Nephron (organoid): ENCODE measurements at regions not wholly inside any gene's neighbourhood (a gene's known extent, or its start where the extent isn't known, plus 50 kb on each side); places are given as distances from the start of the nearest gene placed in this dataset.

Experiments
- H3K27ac Mint-ChIP-seq, 3 experiments: 2 replicates each; pipeline ENCODE4 v1.8.0; 2020; ENCODE audit warnings: mixed read lengths in 3 of 3, mild to moderate bottlenecking in 2 of 3, moderate library complexity in 1 of 3
- H3K27me3 Mint-ChIP-seq: 2 replicates; pipeline ENCODE4 v1.8.0; 2021; ENCODE audit warnings: low read depth, mild to moderate bottlenecking, moderate library complexity, mixed read lengths
- H3K36me3 Mint-ChIP-seq: 2 replicates; pipeline ENCODE4 v1.8.0; 2020; ENCODE audit warnings: low read depth, mixed read lengths
- H3K4me1 Mint-ChIP-seq: 2 replicates; pipeline ENCODE4 v1.8.0; 2020; ENCODE audit warnings: mixed read lengths
- H3K4me3 Mint-ChIP-seq, 3 experiments: 2 replicates each; pipeline ENCODE4 v1.8.0; 2020; ENCODE audit warnings: mild to moderate bottlenecking in 3 of 3, mixed read lengths in 3 of 3, moderate library complexity in 2 of 3
- H3K9me3 Mint-ChIP-seq: 2 replicates; pipeline ENCODE4 v1.8.0; 2020; ENCODE audit warnings: mixed read lengths
- TF ChIP-seq, protein P1 (sequence below), 3 experiments: fragments of 200-600 bp; sonication (generic); IDR thresholded peaks; one replicate each; pipeline ENCODE4 v1.5.0; 2021; ENCODE audit warnings: antibody characterized with exemption in 3 of 3; ENCODE audit not compliant: unreplicated experiment in 3 of 3

DNA sequence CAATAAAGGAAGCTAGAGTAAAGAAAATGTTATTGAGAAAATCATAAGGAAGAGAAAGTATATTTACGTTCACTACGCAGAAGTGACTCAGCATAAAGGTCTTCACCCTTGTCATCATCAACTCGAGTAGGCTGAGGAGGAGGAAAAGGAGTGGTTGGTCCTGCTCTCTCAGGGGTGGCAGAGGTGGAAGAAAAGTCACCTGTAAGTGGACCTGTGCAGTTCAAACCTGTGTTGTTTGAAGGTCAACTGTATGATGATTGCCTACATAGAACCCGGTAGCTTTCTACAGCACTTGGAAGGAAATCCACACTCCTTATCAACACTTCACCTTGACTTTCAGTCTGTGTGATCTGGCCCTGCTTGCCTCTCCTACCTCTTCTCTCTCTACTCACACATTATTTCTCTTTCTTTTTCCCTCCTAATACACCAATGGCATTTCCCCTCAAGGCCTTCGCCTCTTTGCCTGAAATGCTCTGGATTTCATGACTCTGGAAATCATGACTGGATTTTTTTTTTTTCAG, 109.3 kb upstream of the CPEB4 start:
- no peak overlapping the region for H3K4me3 Mint-ChIP-seq
- no peaks in the 10 kb centered on the region for H3K9me3 Mint-ChIP-seq
- TF ChIP-seq, protein P1, sequence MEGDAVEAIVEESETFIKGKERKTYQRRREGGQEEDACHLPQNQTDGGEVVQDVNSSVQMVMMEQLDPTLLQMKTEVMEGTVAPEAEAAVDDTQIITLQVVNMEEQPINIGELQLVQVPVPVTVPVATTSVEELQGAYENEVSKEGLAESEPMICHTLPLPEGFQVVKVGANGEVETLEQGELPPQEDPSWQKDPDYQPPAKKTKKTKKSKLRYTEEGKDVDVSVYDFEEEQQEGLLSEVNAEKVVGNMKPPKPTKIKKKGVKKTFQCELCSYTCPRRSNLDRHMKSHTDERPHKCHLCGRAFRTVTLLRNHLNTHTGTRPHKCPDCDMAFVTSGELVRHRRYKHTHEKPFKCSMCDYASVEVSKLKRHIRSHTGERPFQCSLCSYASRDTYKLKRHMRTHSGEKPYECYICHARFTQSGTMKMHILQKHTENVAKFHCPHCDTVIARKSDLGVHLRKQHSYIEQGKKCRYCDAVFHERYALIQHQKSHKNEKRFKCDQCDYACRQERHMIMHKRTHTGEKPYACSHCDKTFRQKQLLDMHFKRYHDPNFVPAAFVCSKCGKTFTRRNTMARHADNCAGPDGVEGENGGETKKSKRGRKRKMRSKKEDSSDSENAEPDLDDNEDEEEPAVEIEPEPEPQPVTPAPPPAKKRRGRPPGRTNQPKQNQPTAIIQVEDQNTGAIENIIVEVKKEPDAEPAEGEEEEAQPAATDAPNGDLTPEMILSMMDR (IDR thresholded peaks at IDR 0.05; ENCODE audit: unreplicated experiment in 3 of 3), result no peak
- H3K27me3 Mint-ChIP-seq, result no peaks in the 10 kb centered on the region
- H3K36me3 Mint-ChIP-seq, result no peaks in the 10 kb centered on the region
- peak overlapping the region in 1 of 3 experiments; percentile 18 for H3K27ac Mint-ChIP-seq
- H3K4me1 Mint-ChIP-seq, result peaks cover 35% of the 10 kb centered on the region

DNA sequence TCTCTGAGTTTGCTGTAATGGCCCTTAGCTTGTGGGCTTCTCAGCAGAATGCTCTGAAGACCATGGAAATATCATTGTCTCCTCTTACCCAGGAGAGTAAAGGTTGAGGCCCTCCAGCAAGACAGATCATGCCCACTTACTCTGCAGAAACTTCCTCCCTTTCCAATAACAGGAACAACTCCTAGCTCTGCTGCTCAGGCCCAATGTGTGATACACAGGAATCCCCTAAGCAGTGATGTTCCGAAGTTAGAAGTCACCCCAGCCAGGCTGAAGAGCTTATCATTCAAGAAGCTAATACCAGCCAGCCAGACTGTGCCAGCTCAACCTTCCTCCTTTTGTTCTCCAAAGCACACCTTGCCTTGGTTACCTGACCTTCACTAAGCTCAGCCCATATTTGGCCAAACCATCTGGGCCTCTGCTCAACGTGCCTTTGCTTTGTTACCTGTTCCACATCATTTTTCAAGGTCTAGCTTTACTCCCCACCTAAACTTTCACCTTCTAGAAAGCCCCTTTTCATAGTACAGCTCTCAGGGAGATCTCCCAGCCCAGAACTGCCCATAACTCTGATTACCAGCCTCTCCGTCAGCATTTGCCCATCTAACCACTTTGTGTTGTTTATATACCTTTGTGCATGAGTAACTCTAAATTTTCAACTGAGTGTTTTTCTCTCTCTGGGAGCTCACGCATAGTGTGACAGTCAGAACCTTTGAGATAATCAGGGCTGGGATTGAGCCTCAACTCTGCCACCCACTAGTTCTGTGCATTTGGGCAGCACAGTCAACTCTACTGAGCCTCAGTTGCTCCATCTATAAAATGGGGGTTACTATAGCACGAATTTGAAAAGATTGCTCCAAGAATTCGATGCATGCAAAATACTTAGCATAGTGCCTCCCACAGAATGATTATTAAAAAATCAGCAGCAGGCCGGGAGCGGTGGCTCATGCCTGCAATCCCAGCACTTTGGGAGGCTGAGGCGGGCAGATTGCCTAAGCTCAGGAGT, 107.6 kb upstream of the CPEB4 start:
- H3K27me3 Mint-ChIP-seq, result no peaks in the 10 kb centered on the region
- H3K27ac Mint-ChIP-seq, result peak overlapping the region in 1 of 3 experiments; percentile 47
- no peaks in the 10 kb centered on the region for H3K36me3 Mint-ChIP-seq
- no peaks in the 10 kb centered on the region for H3K9me3 Mint-ChIP-seq
- H3K4me3 Mint-ChIP-seq, result no peak overlapping the region
- TF ChIP-seq, protein P1 (IDR thresholded peaks at IDR 0.05; ENCODE audit: unreplicated experiment in 3 of 3), result no peak
- peaks cover 27% of the 10 kb centered on the region for H3K4me1 Mint-ChIP-seq

DNA sequence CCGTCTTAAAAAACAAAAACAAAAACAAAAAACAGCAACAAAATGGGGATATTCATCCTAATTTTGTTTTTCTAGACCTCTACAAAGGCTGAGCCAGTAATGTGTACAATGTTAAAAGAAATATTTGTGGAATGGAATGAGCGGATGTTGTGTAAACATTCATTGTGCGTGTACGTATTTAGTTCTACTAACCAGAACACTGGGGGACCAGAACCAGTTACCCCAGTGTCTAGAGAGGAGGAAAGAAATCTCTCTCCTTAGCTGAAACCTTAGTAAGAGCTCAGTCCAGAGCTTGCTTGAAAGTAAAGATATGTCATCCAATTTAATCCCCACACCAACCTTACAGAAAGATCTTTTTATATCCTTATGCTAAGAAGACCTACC, 106.7 kb upstream of the CPEB4 start:
- no peak overlapping the region for H3K4me3 Mint-ChIP-seq
- H3K27ac Mint-ChIP-seq, result peak overlapping the region; percentile 5 to 54 (median 32)

DNA sequence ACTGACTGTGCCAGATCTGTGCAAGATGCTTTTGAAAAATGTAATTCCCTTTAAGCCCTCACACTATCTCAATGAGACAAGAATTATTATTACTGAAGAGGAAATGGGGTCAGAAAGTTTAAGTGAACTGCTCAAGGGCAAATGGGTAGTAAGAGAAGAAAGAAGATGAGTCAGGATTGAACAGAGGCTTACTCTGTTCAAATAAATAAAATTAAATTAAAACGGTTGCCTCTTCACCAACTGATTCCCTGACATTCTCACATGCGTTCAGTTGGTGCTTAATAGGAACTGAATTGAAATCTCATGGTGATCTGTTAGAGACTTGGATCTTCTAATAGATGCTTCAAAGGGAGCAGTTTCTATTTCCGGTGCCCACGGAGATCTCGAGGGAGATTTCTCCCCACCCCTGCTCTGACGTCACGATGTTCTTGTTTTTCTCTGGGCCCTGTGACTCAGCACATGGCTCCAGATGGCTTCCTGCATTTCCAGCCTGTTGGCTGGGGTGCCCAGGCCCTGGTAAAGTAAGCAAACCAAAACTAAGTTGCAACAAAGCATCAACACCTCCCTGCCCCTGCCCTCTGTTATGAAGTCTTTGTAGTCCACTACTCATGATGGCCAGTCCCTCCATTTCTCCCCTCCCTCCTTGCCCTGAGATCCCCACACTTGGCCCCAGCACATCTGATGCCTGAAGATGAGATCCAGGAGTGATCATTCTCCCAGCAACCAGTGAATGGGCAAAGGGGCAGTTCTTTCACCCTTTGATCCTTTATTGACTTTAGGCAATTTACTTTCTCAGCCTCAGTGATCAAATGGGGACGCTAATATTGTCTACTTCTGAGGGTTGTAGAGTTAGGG, 106.1 kb upstream of the CPEB4 start:
- H3K27me3 Mint-ChIP-seq, result no peaks in the 10 kb centered on the region
- TF ChIP-seq, protein P1 (IDR thresholded peaks at IDR 0.05; ENCODE audit: unreplicated experiment in 3 of 3), result no peak
- H3K9me3 Mint-ChIP-seq, result no peaks in the 10 kb centered on the region
- no peaks in the 10 kb centered on the region for H3K36me3 Mint-ChIP-seq
- no peak overlapping the region for H3K4me3 Mint-ChIP-seq
- peak overlapping the region; percentile 5 to 80 (median 54) for H3K27ac Mint-ChIP-seq
- peaks cover 18% of the 10 kb centered on the region for H3K4me1 Mint-ChIP-seq

More for the DNA sequence above, 106.7 kb upstream of the CPEB4 start:
- H3K9me3 Mint-ChIP-seq, result no peaks in the 10 kb centered on the region
- TF ChIP-seq, protein P1 (IDR thresholded peaks at IDR 0.05; ENCODE audit: unreplicated experiment in 3 of 3), result no peak
- H3K27me3 Mint-ChIP-seq, result no peaks in the 10 kb centered on the region
- peaks cover 22% of the 10 kb centered on the region for H3K4me1 Mint-ChIP-seq
- H3K36me3 Mint-ChIP-seq, result no peaks in the 10 kb centered on the region

DNA sequence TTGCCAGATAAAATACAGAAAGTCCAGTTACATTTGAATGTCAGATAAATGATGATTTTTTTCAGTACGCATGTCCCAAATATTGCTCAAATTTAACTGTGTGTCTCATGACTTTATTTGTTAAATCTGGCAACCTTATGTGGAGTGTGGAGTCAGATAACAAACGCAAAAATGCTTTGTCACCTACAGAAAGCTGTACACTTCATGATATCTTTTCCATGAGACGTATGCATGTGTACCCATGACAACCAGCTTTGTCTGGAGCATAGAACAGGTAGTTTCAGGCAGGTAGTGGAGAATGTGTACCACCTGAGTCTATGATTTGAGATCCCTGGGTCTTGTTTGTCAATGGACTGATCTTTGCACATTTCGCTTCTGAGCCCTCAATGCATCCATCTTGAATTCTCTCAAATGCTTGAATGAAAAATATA, 105.5 kb upstream of the CPEB4 start:
- Mint-ChIP-seq H3K9me3 (no peaks in the 10 kb centered on the region), H3K4me1 (peaks cover 17% of the 10 kb centered on the region), H3K27ac (no peak overlapping the region), H3K27me3 (no peaks in the 10 kb centered on the region), H3K4me3 (no peak overlapping the region), H3K36me3 (no peaks in the 10 kb centered on the region)
- TF ChIP-seq, protein P1 (IDR thresholded peaks at IDR 0.05; ENCODE audit: unreplicated experiment in 3 of 3), result no peak
